K562 (cell line): ENCODE measurements at regions not wholly inside any gene's neighbourhood (a gene's known extent, or its start where the extent isn't known, plus 50 kb on each side); places are given as distances from the start of the nearest gene placed in this dataset.

Experiments
- CTCF ChIP-seq, 3 experiments: IDR thresholded peaks in 2 of 3; conservative IDR thresholded peaks in 1 of 3; 2 replicates each; pipeline ENCODE4 v1.5.1; 2011 to 2012; ENCODE audit warnings: low read length in 3 of 3, mild to moderate bottlenecking in 3 of 3, control low read depth in 2 of 3, improper control_type of control experiment in 1 of 3, inconsistent platforms in 1 of 3, low read depth in 1 of 3, mixed read lengths in 1 of 3, moderate library complexity in 1 of 3; ENCODE audit not compliant: insufficient read depth in 2 of 3
- EP300 ChIP-seq: IDR thresholded peaks from 2 replicates; pipeline ENCODE4 v1.6.1; 2012; ENCODE audit warnings: low read length, improper control_type of control experiment
- FOXJ2 ChIP-seq: fragments of 200-800 bp; sonication (Bioruptor generic); IDR thresholded peaks from 2 replicates; pipeline ENCODE4 v1.6.1; 2016; ENCODE audit warnings: missing genetic modification characterization, missing compliant biosample characterization
- GTF2F1 ChIP-seq: IDR thresholded peaks from 2 replicates; pipeline ENCODE4 v1.6.1; 2011; ENCODE audit warnings: low read depth, low read length, improper control_type of control experiment
- MXI1 ChIP-seq: IDR thresholded peaks from 2 replicates; pipeline ENCODE4 v1.6.1; 2011; ENCODE audit warnings: low read depth, mild to moderate bottlenecking, improper control_type of control experiment, low read length
- MYBL2 ChIP-seq, 2 experiments: fragments of 450-650 bp in 1 of 2; sonication (generic) in 1 of 2; formaldehyde crosslinking in 1 of 2; IDR thresholded peaks; 2 replicates each; pipeline versions ENCODE4 v1.6.1 to v1.8.1; 2017 to 2022; ENCODE audit warnings: borderline replicate concordance in 1 of 2, inconsistent platforms in 1 of 2, low read depth in 1 of 2, mild to moderate bottlenecking in 1 of 2, missing genetic modification reagents in 1 of 2, moderate library complexity in 1 of 2
- POLR2A ChIP-seq: fragments of 450-650 bp; conservative IDR thresholded peaks from 2 replicates; pipeline ENCODE4 v1.6.1; 2016
- RBM22 ChIP-seq: fragments of 200-400 bp; formaldehyde crosslinking; IDR thresholded peaks from 2 replicates; pipeline ENCODE4 v1.6.1; 2018; ENCODE audit warnings: low read length, low read depth; ENCODE audit not compliant: poor library complexity, severe bottlenecking
- ZBTB43 ChIP-seq: sonication (generic); formaldehyde crosslinking; IDR thresholded peaks from 2 replicates; pipeline ENCODE4 v1.8.0; 2023; ENCODE audit warnings: mild to moderate bottlenecking, missing genetic modification reagents
- ZNF274 ChIP-seq: IDR thresholded peaks from 2 replicates; pipeline ENCODE4 v1.6.1; 2011; ENCODE audit warnings: low read depth, mild to moderate bottlenecking, low read length, moderate library complexity, borderline replicate concordance
- ZNF444 ChIP-seq: fragments of 250-450 bp; sonication (Bioruptor Pico); IDR thresholded peaks from 2 replicates; pipeline ENCODE4 v1.4.0; 2020; ENCODE audit warnings: mild to moderate bottlenecking, moderate library complexity

GRCh38 chr7:52413051-52413450 is 622.4 kb upstream of the POM121L12 start:
- TF ChIP-seq ZNF444 (CRISPR knock-in tag) (no peak), MYBL2 (IDR thresholded peaks at IDR 0.05; ENCODE audit: low read depth) (no peak), MYBL2 (CRISPR knock-in tag; IDR thresholded peaks at IDR 0.05; ENCODE audit: borderline replicate concordance) (no peak), ZNF274 (no peak), CTCF (IDR thresholded peaks at IDR 0.05 in 2 of 3, conservative IDR thresholded peaks at IDR 0.05 in 1 of 3; ENCODE audit: insufficient read depth in 2 of 3, low read depth in 1 of 3, low read length in 3 of 3) (no peak), EP300 (no peak), GTF2F1 (no peak), MXI1 (no peak), RBM22 (no peak), ZBTB43 (CRISPR knock-in tag) (no peak), FOXJ2 (tag) (no peak), POLR2A (no peak)
